Umbilical cord (tissue), 1 donor: ENCODE measurements at regions not wholly inside any gene's neighbourhood (a gene's known extent, or its start where the extent isn't known, plus 50 kb on each side); places are given as distances from the start of the nearest gene placed in this dataset.
"Not testable (repeated sequence)": the region's sequence is repeated elsewhere in the genome, so short reads cannot be mapped to it uniquely, and the experiment has no call there.

ENCODE experiments used
- DNase-seq: peaks from one replicate; pipeline ENCODE4 v3.0.0-alpha.2; 2015; ENCODE audit warnings: low spot score

DNA sequence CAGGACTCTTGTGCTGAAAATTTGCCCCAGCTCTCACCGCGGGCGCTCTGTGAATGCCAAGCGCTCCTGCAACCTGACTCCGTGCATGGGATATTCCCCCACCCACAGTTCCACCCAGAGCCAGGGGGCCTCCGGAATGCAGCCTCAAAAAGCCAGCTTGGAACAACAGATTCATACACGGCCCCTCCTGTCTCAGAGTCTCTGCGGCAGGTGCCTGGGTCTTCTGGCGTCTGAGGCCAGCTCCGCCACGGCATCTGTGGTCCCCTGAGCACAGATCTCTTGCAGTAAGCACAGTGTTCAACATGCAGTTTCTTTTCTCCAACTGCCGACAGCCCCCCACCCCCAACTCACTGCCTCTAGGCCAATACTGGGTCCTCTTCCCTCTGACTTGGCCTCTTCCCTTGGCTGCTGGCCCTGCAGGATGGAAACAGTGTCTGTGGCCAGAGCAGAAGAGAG, 355.7 kb upstream of the IRX2 start:
- DNase-seq, result no peak

DNA sequence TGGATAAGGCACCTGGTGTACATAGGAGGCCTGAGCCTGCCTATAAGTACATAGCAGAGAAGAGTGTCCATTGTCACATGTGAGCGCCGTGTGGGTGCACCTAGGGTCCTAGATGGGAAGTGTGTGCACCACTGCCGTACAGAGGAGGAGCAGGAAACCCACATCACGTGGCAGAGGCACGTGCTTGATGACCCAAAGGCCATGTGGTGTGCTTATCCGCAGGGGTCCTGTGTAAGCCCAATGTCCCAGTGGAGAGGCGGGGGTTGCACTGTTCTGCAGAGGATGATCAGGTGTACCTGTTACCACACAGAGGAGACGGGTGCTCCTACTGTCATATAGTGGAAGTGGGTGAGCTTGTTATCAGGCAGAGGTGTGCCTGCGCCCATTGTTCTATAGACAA, 354.1 kb upstream of the IRX2 start:
- no peak for DNase-seq

DNA sequence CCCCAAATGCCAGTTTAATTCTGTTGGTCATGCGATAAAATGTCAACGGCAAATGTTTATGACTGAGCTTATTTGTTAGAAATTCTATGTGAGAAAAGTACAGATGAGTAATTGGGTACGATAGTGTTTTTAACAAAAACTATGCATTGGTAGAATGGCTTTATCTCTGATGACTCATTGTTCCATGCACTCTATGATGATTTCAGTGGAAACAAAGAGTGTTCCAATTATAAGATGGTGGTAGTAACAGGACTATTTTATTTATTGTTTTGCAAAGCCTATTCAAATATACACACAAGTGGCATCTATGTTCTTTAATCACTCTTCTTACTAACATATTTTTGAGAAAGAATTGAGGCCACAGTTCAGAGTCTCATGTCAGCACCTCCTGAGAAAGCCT, 353.7 kb upstream of the IRX2 start:
- DNase-seq, result no peak

DNA sequence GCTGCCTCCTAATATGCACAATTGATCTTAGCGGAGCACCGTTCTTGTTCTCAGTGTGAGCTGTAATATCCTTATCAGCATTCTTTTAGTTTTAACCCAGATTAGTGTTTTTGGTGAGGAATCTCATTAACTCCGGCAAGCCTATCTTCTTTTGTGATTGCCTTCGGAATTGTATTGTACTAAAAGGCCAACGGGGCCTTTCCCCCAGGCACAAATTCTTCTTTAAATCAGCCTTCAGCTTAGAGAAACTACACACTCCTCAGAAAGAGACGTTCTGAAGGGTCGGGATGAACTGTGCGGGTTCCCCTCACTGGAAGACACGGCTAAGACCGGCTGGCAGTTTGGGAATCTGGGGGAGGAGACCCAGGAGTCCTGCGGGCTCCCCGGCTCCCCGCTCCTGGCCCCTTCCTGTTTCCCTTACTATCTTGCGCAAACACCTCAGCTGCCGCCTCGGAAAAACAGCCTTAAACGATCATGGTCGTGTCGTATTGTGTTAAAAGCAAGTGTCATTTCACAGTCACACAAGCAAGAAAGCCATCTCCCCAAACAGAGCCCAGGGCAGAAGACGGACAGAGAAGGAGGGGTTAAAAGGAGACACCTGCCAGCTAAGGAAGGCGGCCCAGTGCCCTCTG, 353.1 kb upstream of the IRX2 start:
- DNase-seq, result no peak

DNA sequence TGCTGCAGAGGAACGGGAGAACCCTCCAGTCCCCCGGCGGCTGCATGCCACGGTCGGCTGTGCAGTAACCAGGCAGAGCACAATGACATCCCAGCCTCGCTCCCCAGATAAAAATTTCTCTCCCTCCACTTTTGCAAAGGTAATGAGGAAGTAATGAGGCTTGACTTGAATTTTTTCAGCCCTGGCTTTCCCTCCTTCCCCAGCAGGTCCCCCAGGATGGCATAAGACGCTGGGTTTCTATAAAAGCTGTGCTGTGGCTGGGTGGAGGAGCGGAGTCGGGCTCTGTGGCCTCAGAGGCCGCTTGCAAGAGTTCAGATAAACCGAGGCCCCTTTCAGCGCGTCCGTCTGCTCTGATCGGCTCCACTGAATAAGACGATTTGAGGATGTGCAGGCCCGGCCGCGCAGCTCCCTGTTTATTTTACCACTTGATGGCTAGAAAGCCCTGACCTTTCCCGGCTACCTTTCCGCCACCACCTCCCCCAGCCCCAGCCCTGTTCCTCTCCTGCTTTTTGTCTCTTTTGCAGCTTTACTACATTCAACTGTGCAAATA, 351.9 kb upstream of the IRX2 start:
- DNase-seq, result peak; percentile 51

DNA sequence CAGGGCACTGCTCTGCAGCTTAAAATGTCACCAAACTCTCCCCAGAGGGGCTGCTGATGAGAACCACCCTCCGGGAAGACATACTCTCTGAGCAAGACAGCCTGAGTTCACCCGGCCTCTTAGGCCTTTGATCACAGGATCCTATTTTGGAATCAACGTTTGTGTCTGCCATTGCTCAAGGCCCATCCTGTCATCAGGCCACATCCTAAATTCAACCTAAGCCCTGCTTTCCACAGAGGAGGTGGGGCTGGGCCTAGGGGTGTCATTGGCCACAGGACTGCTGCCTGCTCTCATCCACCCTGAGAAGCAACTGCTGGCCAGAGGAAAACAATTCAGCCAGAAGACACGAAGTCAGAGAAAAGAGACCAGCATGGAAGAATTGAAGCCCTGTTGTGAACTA, 351.1 kb upstream of the IRX2 start:
- peak; percentile 14 for DNase-seq

DNA sequence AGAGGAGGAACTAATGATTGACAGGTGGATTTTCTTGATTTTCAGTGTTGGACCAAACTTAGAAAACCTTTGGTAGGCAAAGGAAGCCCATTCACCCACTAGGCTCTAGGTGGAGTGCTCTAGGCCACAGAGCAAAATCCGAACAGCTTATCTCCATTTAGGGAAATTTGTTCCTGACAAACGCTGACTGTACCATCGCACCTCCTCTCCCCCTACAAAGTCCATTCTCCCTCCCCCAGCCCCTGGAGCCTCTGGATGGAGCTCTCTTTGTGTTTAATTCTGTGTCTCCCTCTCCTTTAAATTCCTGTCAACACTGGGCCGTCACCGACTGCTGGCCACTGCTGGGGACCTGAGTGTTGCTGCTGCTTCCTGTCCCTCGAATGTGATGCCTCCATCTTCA, 350.1 kb upstream of the IRX2 start:
- no peak for DNase-seq

DNA sequence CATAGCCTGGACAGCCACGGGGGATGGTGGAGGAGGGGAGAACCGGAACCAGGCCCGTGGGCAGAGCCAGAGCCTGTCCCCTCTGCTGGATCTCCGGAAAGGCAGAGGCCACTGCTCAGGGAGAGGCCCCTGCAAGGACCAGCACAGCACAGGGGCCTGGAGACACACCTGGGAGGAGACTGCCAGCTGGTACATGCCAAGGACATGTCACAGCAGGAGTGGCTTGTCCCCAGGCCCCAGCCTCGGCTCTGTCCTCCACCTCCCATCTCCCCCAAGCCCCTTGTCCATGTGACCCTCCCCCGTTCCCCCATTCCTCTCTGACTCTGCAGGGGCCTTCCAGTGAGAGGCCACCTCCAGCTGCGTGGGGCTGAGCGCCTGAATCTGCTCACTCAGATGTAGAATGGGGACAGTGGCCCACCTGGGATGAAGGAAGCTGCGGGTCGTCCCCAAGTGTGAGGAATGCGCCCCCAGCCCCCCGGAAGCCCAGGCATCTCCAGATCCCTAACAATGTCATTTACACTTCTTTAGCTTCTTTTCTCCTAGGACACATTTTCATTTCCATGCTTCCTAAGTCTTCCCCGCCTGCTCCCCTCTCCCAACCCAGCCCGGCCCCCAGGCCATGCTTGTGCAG, 349.6 kb upstream of the IRX2 start:
- no peak for DNase-seq

DNA sequence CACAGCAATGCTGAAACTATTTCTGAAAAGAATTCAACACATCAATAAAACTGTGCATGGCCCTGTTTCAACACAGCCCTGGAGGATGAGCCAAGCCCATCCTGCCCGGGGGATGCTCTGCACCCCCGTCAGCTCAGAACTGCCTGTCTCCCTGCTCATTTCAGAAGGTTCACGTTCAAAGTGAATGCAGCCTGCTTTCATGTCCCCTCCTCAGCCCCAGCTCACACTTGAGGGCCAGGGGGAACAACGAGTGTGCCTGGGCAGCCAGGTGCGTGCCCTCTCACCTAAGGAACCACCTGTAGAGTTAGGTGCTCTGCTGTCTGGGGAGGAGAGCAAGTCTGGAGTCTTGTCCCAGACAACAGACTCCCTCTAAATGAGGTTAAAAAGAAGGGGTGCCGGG, 348.5 kb upstream of the IRX2 start:
- no peak for DNase-seq

DNA sequence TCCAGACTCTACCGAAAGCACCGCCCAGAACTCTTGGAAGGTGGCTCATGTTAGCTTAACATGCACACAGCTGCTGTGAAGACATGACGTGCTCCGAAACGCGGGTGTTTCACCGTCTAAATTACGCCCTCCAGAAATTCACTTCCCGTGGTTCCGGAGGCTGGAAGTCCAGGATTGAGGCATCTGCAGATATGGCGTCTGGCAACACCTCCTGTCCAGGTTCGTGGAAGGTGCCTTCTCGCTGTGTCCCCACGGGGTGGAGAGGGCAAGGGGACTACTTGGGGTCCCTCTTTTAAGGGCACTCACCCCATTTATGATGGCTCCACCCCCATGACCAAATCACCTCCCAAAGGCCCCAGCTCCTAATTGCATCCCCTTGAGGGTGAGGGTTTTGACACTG, 348.0 kb upstream of the IRX2 start:
- no peak for DNase-seq

DNA sequence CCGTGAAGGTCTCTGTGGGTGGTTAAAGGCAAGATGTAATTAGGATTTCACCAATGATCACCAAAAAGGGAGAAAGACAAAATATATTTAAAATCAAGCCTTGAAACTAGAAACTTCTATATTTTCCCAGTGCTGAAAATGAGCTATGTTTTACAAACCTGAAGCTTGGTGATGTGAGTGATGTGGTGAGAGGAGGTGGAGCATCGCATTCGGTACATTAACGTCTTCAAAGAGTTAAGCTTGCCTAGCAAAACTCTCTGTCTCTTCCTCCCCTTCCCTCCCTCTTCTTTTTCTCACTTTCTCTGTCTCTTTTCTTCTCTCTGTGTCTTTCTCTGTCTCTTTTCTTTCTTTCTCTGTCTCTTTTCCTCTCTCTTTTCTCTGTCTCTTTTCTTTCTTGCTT, 347.3 kb upstream of the IRX2 start:
- no peak for DNase-seq

DNA sequence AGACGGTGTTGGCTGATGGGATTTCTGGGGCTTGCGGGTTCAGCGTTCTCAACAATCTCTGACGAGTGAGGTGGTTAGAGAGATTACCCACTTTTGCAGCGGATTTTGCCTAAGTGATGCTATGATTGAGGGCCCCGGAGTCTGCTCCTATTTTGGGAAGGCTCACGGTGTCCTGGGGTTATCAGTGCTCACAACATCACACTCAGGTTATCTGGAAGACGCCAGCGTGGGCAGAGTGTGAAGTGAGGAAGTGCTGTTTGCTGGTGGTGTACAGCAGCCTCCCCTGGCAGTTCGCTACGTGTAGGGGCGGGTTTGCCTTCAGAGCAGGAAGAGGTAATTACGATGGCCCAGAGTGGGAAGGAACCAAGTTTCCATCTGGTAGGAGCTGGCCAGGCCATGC, 341.2 kb upstream of the IRX2 start:
- DNase-seq, result no peak

DNA sequence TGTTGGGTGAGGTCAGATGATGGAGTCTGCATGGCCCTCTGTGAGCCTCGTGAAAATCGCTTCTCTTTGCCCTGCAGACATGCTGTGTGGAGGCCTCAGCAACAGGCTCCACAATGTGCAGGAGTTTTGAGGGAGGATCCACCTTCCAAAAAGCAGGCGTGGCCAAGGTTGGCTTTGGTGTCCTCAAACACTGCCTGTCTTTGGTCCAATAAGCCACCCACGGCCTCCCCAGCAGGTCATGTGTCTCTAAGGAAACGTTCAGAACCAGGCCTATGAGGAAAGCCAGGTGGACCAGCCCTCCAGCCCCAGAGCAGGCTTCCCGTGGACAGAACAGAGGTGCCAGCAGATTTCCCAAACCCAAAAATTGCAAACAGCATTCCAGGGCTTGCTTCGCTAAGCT, 340.7 kb upstream of the IRX2 start:
- DNase-seq, result no peak

DNA sequence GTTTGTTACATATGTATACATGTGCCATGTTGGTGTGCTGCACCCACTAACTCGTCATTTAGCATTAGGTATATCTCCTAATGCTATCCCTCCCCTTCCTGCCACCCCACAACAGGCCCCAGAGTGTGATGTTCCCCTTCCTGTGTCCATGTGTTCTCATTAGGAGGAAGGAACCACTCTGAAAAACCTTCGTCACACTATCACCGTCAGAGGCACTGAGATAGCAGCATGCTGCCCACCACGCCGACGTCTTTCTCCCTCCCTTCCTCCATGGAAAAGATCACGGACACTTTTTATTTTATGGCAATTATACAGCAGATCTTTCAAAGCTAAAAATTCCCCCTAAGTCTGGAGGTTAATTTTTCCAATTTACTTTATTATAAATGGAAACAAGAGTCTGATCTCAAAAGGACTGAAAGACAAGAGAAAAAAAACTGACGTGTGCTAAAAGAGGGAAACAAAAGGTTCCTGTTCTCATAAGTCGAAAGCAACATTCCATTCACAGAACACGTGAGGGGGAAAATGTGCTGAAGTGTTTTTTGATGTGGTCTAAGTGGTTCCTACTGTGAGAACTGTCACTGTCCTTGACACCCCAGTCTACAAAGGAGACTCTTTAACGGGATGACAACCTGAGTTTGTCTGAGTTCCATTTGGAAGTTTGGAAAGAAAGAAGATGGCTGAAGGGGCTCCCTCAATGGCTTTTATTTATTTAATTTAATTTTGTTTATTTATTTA, 339.7 kb upstream of the IRX2 start:
- DNase-seq, result no peak

DNA sequence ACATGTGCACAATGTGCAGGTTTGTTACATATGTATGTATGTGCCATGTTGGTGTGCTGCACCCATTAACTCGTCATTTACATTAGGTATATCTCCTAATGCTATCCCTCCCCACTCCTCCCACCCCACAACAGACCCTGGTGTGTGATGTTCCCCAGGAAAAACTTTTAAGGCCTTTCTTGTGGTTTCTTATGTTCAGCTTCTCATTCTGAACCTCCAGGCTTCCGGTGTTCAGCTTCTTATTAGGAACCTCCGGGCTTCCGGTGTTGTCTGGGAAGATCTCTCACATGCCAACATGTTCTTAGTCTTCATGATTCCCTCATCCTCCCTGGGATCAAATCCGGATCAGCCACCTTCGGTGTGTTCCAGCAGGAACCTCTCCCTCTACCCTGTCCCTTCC, 338.8 kb upstream of the IRX2 start:
- not testable (repeated sequence) for DNase-seq

DNA sequence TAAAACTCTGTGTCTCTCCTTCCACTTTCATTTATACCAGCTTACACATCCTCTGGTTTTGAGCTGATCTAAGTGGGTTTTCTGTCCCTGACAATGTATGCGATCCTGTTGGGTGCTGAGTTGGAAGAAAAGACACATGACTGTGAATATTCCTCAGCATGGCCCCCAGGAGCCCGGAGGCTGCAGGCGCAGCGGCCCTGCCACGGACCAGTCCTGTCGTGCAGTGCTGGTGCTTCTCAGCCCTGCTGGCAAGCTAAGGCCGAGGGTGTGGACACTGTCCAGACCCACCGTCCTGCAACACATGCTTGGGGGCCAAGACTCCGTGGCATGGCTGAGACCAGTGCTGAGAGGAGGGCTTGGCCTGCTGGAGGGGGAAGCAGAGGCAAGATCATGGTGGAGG, 328.9 kb upstream of the IRX2 start:
- no peak for DNase-seq

DNA sequence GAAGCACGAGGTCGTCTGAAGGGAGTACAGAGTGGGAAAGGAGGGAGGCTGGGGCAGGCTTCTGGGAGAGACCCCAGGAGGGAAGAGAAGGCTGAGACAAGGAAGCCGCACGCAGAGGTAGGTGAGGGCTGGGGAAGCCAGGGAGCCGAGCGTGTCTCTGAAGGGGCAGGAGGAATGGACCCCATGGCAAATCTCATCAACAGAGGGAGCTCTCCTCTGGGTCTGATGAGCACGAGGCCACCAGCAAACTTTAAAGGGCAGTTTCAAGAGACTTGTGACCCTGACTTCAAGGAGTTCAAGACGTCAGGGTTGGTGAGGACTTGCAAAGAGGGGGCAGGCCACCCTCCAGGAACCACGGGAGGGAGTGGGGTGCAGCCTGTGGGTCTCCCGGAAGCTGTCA, 326.2 kb upstream of the IRX2 start:
- no peak for DNase-seq

DNA sequence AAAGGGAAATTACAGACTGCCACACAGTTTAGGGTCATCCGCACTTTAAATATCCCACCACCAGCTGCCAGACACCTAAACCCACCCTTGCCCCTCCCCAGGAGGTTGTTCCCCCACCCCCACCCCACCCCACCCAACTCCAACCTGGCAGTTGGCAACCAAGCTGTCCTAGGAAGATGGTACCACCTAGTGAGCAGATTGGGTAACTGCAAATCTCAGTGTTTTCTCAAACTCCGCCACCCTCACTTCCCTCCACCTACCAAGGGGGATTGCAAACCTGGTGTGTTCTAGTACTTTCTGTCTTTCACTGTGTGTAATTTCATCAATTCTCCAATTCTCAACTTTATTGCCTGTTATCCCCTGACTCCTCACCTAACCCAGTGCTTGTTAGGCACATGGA, 323.8 kb upstream of the IRX2 start:
- DNase-seq, result no peak

DNA sequence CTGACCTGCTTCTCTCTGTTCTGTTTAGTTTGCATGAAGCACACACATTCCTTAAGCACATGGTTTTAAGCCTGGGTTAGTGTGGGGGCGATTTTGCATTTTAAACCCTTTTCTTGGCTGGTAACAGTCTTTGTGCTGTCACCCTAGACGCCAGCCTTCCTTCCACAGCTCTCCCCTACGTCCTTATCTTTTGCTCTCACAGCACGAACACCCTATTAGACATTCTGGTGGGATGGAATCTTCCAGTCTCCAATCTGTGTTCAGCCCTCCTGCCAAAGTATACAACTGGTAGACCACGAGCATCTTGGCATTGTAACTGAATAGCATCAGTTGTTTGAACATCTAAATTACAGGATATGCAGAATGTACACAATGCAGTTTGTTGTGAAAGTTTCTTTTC, 316.9 kb upstream of the IRX2 start:
- DNase-seq, result no peak

DNA sequence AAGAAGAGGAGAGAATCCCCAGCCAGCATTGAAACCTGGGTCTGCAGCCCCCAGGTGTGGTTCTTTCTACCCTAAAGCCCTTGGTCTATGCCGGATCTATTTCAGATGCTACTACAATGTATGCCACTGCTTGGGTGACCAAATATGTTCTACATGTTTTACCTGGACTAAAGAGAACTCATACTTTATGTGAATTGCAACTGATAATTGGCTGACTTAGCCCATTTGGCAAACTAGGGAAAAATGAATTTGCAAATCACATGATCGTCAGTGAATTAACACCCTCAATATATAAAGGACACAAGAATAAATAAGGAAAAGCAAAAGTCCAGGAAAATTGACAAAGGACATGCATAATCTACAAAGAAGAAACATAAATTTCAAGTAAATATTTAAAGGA, 308.8 kb upstream of the IRX2 start:
- DNase-seq, result no peak

DNA sequence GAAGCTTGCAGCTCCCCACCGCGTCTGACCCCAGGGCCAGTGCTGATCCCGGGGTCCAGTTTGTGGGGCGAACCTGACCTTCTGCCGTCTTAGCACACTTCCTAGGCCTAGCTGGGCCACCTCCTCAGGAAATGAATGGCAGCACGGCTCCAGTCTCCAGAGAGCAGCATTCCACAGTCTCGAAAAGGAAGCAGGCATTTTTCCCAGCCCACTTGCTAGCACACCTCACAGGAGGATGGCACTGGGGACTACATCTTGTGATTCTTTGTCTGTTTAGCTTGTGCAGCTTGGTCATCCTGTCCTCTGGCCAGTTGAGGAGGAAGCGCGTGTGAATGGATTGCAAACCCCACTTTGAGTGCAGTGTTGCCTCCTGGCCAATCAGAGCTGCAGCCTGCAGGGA, 308.0 kb upstream of the IRX2 start:
- DNase-seq, result no peak

DNA sequence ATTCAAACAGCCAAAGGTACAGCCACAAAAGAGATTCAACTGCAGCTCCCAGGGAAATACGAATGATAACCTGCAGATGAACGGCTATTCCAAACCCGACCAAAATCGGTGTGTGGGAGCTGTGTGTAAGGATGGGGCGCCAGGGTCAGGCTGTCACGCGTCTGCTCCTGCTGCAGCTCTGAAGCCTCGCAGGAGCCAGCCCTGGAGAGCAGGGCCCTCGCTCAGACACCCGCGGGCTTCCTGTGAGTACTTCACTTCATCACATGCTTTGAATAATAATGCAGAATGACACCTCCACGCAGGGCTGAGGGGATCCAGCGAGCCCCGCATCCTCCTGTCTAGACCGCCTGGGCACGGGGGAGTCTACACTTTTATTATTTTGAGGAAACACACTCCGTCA, 307.5 kb upstream of the IRX2 start:
- no peak for DNase-seq

DNA sequence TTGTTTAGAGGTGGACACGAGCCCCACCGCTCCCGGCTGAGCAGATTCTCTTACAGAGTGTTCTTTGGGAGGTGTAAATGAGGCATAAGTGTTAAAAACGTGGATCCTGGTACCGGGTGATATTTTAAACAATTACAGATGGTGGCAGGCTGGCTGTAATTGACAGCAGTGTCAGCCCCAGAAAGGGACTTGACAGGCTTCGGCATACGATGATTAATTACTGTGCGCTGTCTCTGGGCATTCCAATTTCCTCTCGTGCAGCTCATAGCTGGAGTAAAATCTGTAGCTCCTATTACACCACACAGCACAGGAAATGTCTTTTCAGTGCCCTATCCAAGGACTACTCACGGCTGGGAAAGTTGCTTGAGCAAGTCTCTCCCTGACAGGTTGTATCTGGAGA, 305.4 kb upstream of the IRX2 start:
- no peak for DNase-seq
